ENCODE measurements at regions not wholly inside any gene's neighbourhood (a gene's known extent, or its start where the extent isn't known, plus 50 kb on each side); places are given as distances from the start of the nearest gene placed in this dataset.

DNA sequence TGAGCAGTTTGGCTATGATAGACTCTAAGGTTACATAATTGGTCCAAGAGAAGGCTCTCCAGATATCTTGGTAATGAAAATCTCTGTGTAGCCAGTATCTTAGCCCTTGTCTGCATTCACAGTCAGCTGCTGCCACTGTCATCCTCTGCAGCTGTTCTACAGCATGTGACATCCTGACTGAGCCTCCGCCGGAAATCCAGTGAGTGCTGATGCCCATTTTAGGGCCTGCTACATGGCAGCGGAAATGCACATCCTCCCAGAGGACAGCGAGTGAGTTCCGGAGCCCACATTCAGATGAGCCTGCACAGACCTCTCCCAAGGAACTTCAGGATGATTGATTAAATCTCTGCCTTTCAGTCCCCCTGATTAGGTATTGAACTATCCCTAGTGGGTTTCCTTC is 237.1 kb downstream of the HHIPL2 start:
- Mint-ChIP-seq H3K36me3 (ENCODE audit: low read depth) (no peaks in the 10 kb centered on the region), H3K4me3 (no peak overlapping the region), H3K9me3 (no peaks in the 10 kb centered on the region), H3K27ac (no peak overlapping the region), H3K27me3 (no peaks in the 10 kb centered on the region), H3K4me1 (peaks cover 6% of the 10 kb centered on the region)
- no peak for ATAC-seq
- no peak for DNase-seq

DNA sequence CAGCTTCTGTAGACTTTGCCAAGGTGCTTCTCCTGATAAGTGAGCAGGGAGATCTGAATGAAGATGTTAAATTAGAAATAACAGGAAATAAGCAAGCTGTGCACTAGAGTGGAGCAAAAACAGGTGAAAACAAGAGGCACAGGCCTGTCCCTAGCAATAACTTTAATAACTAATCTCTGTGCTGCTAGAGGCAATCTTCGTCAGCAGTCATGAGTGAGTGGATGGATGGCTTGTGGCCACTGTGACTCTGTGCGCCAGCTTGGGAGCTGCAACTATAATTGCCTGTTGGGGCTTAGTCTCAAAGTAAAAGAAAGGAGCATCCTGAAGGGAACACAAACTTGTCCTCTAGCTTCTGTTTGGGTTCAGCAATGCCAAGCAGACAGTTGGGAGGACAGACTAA is 240.3 kb downstream of the HHIPL2 start:
- Mint-ChIP-seq H3K27ac (no peak overlapping the region), H3K4me1 (no peaks in the 10 kb centered on the region), H3K36me3 (ENCODE audit: low read depth) (no peaks in the 10 kb centered on the region), H3K9me3 (no peaks in the 10 kb centered on the region), H3K27me3 (no peaks in the 10 kb centered on the region), H3K4me3 (no peak overlapping the region)
- ATAC-seq: no peak
- no peak for DNase-seq

DNA sequence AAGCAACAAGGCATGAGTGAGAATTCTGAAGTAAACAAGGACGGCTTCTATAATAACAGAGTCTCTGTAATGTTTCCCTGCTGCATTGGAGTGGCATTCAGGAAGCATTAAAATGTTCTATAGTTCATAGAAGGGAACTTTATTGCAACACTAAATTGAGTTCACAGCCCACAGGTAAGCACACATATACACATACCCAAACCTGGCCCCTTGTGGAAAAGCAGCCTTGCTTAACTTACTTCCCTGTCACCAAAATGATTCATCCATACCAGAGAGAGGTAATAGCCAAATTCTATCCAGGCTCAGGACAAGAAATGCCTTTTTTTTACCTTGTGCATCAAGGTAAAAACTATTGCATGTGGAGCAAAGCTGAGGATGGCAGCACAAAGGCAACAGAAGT is 241.4 kb downstream of the HHIPL2 start:
- ATAC-seq (no peak), DNase-seq (no peak)
- no peaks in the 10 kb centered on the region for H3K4me1 Mint-ChIP-seq
- no peaks in the 10 kb centered on the region for H3K27me3 Mint-ChIP-seq
- H3K27ac Mint-ChIP-seq: no peak overlapping the region
- H3K36me3 Mint-ChIP-seq (ENCODE audit: low read depth): no peaks in the 10 kb centered on the region
- no peak overlapping the region for H3K4me3 Mint-ChIP-seq
- H3K9me3 Mint-ChIP-seq: no peaks in the 10 kb centered on the region

DNA sequence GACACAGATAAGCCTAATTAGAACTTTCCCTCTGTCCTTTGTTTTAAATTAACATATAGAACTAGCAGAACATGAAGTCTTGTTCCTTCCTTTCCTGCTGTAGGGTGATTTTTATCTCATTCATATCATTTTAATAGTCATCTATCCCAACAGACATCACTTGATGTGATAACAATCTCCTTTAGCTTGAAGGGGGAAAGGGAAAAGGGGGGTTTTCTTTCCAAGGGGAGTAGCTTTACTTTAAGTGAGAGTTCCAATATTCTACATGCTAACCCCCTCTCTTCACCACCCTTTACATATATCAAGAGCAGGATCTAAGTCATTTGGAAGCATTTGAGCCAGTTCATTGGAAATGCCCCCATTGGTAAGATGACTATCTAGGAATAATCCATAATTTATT is 241.9 kb downstream of the HHIPL2 start:
- Mint-ChIP-seq H3K27me3 (no peaks in the 10 kb centered on the region), H3K4me3 (no peak overlapping the region), H3K4me1 (no peaks in the 10 kb centered on the region), H3K36me3 (ENCODE audit: low read depth) (no peaks in the 10 kb centered on the region), H3K9me3 (no peaks in the 10 kb centered on the region), H3K27ac (no peak overlapping the region)
- DNase-seq: no peak
- ATAC-seq: no peak

DNA sequence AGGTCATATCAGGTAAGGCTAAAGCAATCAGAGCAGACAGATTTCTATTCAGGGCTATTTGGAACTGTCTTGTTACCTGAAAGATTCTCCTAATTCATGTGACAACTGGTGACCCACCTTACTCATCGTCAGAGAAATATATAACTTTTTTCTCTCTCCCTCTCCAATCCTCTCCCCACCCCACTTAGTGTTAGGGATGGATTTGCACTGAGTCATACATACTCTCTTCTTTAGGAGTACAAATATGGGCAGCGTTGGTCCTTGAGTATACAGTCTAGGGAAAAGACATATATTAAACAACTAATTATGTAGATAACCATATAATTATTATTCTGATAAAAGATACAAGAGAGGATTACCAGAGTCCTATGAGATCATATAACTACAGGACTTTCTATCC is 246.3 kb downstream of the HHIPL2 start:
- DNase-seq (no peak), ATAC-seq (no peak)
- no peaks in the 10 kb centered on the region for H3K27me3 Mint-ChIP-seq

DNA sequence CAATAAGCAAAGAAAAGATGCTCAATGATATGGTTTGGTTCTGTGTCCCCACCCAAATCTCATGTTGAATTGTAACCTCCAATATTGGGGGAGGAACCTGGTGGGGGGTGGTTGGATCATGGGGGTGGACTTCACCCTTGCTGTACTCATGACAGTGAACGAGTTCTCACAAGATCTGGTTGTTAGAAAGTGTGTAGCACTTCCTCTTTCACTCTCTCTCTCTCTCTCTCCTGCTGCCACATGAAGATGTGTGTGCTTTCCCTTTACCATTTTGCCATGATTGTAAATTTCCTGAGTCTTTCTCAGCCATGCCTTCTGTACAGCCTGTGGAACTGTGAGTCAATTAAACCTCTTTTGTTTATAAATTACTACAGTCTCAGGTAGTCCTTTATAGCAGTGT is 248.4 kb downstream of the HHIPL2 start:
- DNase-seq (no peak), ATAC-seq (no peak)
- H3K4me1 Mint-ChIP-seq: peaks cover 3% of the 10 kb centered on the region
- no peak overlapping the region for H3K27ac Mint-ChIP-seq
- no peak overlapping the region for H3K4me3 Mint-ChIP-seq
- no peaks in the 10 kb centered on the region for H3K27me3 Mint-ChIP-seq
- H3K36me3 Mint-ChIP-seq (ENCODE audit: low read depth): no peaks in the 10 kb centered on the region
- peaks cover 17% of the 10 kb centered on the region for H3K9me3 Mint-ChIP-seq

More for the DNA sequence above, 246.3 kb downstream of the HHIPL2 start:
- no peak overlapping the region for H3K4me3 Mint-ChIP-seq
- H3K9me3 Mint-ChIP-seq: peaks cover 5% of the 10 kb centered on the region
- peaks cover 3% of the 10 kb centered on the region for H3K4me1 Mint-ChIP-seq
- no peak overlapping the region for H3K27ac Mint-ChIP-seq
- H3K36me3 Mint-ChIP-seq (ENCODE audit: low read depth): no peaks in the 10 kb centered on the region

DNA sequence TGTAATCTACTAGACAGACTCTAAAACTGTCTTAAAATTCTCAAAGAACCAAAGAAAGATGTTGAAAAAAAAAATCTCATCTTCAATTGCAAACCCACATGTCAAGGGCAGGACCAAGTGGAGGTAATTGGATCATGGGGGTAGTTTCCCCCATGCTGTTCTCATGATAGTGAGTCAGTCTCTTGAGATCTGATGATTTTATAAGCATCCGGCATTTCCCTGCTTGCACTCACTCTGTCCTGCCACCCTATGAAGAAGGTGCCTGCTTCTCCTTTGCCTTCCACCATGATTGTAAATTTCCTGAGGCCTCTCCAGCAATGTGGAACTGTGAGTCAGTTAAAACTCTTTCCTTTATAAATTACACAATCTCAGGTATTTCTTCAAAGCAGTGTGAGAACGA is 257.0 kb downstream of the HHIPL2 start:
- ATAC-seq (no peak), DNase-seq (no peak)
- Mint-ChIP-seq H3K27ac (no peak overlapping the region), H3K9me3 (peaks cover 11% of the 10 kb centered on the region), H3K4me3 (no peak overlapping the region), H3K27me3 (no peaks in the 10 kb centered on the region), H3K36me3 (ENCODE audit: low read depth) (no peaks in the 10 kb centered on the region), H3K4me1 (no peaks in the 10 kb centered on the region)

DNA sequence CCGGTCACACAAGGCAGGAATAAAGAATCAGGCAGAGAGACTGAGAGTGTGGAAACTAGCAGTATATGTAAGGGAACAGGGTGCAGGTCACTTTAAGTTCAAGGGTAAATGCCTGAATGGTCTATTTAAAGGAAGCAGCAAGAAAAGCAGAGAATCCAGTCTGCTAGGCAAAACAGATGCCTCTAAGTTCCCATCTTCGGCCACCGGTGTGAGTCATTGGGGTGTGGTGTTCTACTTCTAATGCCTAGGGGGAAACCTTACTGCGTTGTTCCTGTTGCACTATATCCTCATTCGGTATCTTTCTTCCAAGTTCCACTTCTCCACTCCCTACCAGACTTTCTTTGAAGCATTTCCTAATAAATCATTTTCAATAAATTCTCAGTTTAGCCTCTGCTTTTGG is 259.9 kb downstream of the HHIPL2 start:
- Mint-ChIP-seq H3K4me3 (no peak overlapping the region), H3K4me1 (no peaks in the 10 kb centered on the region), H3K36me3 (ENCODE audit: low read depth) (no peaks in the 10 kb centered on the region), H3K27me3 (no peaks in the 10 kb centered on the region), H3K27ac (no peak overlapping the region), H3K9me3 (no peaks in the 10 kb centered on the region)
- DNase-seq (no peak), ATAC-seq (no peak)

DNA sequence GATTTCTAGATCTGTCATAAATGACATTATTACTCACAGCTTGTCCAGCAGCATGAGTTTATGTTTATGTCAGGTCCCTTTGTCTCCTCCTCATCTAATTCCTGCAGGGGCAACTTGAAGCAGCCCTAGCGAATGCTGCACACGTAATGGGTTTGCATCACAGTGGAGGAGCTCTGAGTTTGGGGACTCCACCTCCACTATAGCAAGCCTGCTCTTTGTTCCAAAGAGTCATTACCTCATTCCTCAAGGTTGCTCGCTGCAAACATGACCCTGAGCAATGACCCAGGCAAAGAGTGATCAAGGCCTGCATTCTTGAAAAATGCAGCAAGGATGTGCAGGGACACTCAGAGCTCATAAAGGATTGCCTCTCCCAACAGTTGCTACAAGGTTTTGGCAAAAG is 261.9 kb downstream of the HHIPL2 start:
- Mint-ChIP-seq H3K27me3 (no peaks in the 10 kb centered on the region), H3K4me3 (no peak overlapping the region), H3K36me3 (ENCODE audit: low read depth) (no peaks in the 10 kb centered on the region), H3K27ac (no peak overlapping the region), H3K9me3 (no peaks in the 10 kb centered on the region), H3K4me1 (no peaks in the 10 kb centered on the region)
- ATAC-seq: no peak
- DNase-seq: no peak

DNA sequence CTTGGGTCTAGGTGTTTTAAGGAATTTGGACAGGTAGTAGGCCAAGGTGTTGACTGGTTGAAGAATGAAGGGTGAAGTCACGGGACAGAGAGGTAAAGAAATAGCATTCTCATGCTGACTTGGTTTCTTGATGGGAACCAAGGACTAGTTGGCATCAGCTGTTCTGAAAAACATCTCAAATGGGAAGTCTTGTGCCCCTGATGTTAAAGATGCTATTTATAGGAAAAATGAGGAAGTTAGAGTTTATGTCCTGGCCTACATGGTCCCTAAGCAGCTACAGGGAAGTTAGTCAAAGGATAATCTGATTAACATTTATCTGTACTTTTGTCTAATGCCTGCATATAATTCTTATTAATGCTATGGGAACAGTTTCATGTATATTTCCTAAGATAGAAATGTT is 262.4 kb downstream of the HHIPL2 start:
- Mint-ChIP-seq H3K36me3 (ENCODE audit: low read depth) (no peaks in the 10 kb centered on the region), H3K9me3 (no peaks in the 10 kb centered on the region), H3K4me1 (no peaks in the 10 kb centered on the region), H3K27me3 (no peaks in the 10 kb centered on the region), H3K27ac (no peak overlapping the region), H3K4me3 (no peak overlapping the region)
- DNase-seq (no peak), ATAC-seq (no peak)

DNA sequence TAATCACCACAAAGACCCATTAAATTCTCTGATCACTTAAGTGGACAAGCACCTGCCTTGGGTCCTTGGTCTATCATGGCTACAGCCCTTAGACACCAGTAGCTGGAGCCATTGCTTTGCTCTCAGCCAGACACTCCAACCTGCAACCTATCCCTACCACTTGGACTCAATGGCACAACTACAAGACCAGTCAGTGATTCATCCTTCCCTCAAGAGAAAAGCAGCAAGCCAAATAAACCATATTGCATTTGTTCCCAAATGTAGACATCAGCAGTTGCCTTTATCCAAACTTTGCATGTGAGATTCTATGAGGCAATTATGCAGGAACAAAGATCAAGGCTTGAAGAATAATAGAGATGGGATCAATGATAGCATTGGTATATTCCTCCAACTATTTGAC is 263.4 kb downstream of the HHIPL2 start:
- H3K27ac Mint-ChIP-seq: no peak overlapping the region
- ATAC-seq: no peak
- no peaks in the 10 kb centered on the region for H3K36me3 Mint-ChIP-seq (ENCODE audit: low read depth)
- no peak for DNase-seq
- no peaks in the 10 kb centered on the region for H3K4me1 Mint-ChIP-seq
- H3K9me3 Mint-ChIP-seq: no peaks in the 10 kb centered on the region
- no peaks in the 10 kb centered on the region for H3K27me3 Mint-ChIP-seq
- no peak overlapping the region for H3K4me3 Mint-ChIP-seq

DNA sequence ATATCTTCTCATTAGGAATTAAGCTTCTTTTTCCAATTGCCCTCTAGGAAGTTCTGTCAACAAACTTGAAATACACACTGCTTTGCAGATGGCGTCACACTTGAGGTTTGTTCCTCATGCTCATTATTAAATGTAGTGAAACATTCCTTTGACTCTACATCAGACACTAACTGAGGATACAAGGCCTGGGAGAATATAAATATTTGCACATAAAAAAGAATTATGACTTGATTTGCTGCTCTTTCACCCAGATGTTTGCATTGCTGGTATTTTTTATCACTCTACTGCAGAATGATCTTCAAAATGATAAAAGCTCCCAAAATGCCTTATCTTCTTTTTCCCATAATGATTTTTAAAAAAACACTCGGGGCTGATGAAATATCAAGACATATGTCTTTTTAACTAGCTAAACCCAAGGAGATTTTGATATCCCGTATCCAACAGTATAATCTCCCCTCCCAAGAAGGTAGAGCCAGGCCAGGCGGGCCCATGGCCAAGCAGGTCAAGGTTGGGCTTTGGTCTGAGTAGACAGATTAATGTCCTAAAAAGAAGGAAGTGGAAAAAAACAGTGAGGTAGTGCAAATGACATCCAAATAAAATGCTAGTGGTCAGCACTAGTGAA is 264.6 kb downstream of the HHIPL2 start:
- no peaks in the 10 kb centered on the region for H3K4me1 Mint-ChIP-seq
- no peak overlapping the region for H3K4me3 Mint-ChIP-seq
- H3K27me3 Mint-ChIP-seq: no peaks in the 10 kb centered on the region
- H3K27ac Mint-ChIP-seq: no peak overlapping the region
- no peak for ATAC-seq
- no peak for DNase-seq
- H3K36me3 Mint-ChIP-seq (ENCODE audit: low read depth): no peaks in the 10 kb centered on the region
- H3K9me3 Mint-ChIP-seq: no peaks in the 10 kb centered on the region

DNA sequence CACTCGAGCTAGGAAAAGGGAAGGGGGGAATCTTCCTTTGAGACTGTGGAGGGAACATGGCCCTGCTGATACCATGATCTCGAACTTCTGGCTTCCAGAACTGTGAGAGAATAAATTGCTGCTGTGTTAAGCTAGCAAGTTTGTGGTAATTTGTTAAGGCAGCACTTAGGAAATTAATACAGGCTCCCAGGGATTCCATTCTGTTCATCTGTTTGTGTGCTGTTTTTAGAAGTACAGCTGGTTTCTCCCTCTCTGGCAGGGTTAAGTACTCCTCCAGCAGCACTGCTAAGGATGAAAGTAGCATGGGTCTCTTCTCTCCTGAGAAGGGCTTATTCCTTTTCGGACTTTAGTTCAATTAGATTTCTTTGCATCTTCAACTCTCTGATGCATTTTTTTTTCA is 268.3 kb downstream of the HHIPL2 start:
- Mint-ChIP-seq H3K27ac (no peak overlapping the region), H3K36me3 (ENCODE audit: low read depth) (no peaks in the 10 kb centered on the region), H3K9me3 (no peaks in the 10 kb centered on the region), H3K27me3 (no peaks in the 10 kb centered on the region), H3K4me3 (no peak overlapping the region), H3K4me1 (no peaks in the 10 kb centered on the region)
- DNase-seq: no peak
- no peak for ATAC-seq

DNA sequence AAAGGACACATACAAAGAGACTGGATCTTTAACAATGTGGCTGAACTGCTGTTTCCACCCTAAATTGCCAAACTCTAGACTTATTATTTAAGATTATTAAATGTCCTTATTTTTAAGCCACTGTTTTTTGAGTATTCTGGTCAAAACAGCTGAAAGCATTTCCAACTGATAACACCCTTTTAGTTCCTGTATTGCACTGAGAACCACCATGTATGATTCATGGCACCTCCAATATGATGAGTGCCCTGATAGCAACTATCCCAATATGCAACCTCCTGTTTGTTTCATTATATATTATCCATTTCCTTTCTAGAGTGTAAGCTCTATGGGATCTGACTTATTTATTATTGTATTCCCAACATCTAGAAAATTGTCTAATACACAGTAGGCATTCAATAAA is 269.4 kb downstream of the HHIPL2 start:
- Mint-ChIP-seq H3K27ac (no peak overlapping the region), H3K36me3 (ENCODE audit: low read depth) (no peaks in the 10 kb centered on the region), H3K9me3 (no peaks in the 10 kb centered on the region), H3K4me3 (no peak overlapping the region), H3K4me1 (no peaks in the 10 kb centered on the region), H3K27me3 (no peaks in the 10 kb centered on the region)
- no peak for DNase-seq
- no peak for ATAC-seq

DNA sequence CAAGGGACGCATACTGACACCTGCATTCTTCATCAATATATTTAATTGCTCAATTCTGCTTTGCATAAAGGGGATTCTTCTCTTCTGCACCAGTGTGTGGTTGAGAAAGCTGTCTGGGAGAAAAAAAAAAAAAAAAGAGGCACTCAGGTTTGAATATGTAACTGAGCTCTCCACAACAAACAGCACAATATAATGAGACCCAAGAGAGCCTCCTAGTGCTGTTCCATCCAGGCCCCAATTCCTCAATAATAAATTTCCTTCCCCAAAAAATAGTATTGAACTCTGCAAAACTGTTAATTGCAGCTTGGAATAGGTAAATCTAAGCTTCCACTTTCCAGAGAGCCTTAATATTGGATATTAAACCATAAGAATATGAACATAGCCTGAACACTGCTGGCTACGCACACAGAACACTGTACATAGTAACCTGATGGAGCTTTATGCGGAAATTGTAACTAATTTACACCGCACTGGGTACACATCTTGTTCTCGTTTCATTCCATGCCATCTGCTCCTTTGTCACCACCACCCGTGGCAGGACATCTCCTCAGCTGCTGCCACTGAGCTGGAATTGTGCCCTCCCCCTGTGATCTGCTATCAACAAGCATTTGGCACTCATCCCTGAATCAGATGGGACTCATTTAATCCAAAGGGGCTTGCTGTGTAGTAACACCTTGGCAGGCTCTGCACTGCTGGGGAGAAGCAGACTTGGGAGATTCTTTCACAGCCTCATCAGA is 272.0 kb downstream of the HHIPL2 start:
- Mint-ChIP-seq H3K27ac (no peak overlapping the region), H3K4me1 (no peaks in the 10 kb centered on the region), H3K36me3 (ENCODE audit: low read depth) (no peaks in the 10 kb centered on the region), H3K9me3 (no peaks in the 10 kb centered on the region), H3K27me3 (no peaks in the 10 kb centered on the region), H3K4me3 (no peak overlapping the region)
- no peak for ATAC-seq
- DNase-seq: no peak
